ENCODE measurements at regions not wholly inside any gene's neighbourhood (a gene's known extent, or its start where the extent isn't known, plus 50 kb on each side); places are given as distances from the start of the nearest gene placed in this dataset.
"Not testable (repeated sequence)": the region's sequence is repeated elsewhere in the genome, so short reads cannot be mapped to it uniquely, and the experiment has no call there.

DNA sequence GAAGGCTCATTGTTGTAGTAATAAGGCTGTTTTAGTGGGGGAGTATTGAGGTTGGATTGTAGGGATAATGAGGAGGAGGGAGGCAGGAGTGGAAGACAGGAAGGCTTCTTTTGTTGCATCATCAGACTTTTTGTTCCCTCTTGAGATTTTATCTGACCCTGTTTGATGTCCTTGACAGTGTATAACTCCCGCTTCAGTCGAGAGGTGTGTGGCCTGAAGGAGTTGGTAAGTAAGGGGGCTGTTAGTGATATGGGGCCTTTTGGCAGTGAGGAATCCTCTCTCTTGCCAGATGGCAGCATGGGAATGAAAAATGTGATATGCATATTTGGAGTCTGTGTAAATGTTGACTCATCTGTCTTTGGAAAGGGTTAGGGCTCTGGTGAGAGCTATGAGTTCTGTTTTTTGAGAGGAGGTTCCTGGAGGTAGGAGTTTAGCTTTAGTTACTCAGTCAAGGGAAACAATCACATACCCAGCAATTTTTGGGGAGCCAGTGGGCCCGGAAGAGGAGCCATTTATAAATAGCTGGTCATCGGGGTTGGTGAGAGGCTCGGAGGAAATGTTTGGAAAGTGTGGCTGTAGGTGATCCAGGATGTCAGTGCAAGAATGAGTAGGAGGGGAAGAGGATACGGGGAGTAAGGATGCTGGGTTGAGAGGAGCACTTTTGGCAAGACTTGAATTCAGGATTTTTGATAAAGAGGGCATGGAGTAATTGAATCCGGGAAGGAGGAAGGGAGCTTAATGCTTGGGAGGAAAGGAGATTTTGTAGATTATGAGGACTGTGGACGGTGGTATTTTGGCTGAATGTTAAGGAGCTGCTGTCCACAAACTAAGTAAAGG lies 136.7 kb upstream of the ETV3 start:
- CTCF ChIA-PET, result no interaction called here
- POLR2A ChIA-PET, result no interaction called here

DNA sequence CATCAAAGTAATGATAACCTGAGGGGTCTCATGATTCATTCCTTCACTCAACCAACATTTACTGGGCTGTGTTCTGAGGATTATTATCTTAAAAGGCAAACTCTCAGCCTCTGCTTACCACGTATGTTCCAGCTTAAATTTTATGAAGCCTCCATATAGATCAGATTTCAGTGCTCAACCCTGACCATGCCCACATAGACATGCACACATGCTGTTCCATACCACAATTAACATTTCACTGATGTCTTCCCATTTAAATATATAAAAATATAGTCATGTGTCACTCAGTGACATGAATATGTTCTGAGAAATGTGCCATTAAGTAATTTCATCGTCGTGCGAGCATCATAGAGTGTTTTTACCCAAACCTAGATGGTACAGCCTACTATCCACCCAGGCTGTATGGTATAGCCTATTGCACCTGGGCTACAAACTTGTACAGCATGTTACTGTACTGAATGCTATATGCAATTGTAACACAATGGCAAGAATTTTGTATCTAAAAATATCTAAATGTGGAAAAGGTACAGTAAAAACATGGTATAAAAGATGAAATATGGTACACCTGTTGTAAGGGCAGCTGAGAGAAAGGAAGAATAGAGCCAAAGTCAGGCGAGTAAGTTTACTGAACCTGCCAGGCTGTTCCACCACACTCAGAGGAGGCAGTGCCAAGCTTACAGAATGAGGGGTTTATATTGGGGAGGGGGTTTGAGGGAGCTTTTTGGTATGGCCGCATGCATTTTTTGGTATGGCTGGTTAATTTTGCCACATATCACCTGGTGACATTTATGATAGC lies 134.7 kb upstream of the ETV3 start:
- ChIA-PET POLR2A (no interaction called here), CTCF (no interaction called here)

DNA sequence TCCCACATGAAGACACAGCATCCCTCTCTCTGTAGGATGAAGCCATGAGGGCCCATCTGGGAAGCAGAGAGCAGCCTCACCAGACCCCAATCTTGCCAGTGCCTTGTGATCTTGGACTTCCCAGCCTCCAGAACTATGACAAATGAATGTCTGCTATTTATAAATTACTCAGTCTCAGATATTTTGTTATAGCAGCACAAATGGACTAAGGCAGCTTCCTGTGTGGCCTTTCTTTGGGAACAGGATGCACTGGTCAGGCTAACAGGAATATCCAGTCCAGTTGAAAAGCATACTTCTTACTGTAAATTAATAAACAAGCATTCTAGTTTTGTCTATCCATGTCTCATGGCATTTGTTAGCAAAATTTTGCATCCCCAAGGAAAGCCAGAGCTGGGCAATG lies 134.1 kb upstream of the ETV3 start:
- ChIA-PET POLR2A (no interaction called here), CTCF (no interaction called here)

DNA sequence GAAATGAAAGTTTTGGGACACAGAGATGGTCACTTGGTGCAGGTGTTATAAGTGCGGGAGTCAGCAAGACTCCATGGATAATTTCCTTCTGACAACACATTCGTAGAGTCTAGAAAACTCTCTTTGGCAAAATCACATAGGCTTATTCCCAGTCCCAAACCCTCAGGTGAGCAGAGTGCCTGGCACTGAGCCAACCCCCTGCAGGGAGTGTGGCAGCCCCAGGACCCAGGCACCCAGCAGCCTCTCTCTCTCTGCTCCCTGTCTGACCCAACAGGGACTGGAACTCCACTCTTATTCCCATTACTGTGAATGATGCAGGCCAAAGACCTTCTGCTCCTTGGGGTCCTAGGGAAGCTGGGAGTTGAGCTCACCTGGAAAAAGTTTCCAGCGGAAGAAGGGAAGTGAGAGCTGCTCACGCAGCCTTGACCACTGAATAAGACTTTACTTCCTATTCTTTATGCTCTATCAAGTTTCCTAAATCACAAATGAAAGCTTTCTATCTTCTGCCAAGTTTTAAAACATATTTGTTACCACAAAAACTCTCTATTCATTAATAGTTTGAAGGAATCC lies 132.6 kb upstream of the ETV3 start:
- CTCF ChIA-PET, result no interaction called here

DNA sequence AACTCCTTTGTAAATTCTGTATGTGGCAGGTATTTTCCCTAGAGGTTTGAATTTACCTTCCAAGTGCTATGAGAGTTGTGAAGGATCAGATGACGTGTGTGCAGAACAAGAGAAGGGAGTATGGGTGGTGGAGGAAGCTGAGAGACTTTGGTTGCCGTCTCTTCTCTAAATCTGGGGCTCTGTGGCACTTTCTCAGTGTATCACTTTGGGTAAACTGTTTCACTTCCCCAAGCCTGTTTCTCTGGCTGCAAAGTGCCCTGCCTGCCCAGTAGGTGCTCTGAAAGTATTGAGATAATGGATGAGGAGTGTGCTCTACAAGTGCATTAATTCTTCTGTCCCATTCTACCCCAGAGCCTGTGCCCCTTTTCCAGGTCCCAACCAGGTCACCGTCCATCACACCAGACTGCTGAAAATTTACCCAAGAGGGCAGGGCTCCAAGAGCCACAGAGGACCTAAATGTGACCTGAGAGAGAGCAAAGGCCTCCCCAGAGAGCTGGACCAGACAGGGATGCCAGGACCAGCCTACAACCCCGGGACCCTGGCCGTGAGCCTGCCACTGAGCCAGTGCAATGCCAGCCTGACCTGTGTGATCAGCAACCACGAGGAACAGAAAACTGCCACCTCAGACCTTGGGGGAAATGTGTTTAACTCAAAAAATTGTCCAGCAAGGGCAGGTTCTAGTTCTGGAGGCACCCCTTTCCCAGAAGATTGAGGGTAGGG lies 131.6 kb upstream of the ETV3 start:
- ChIA-PET POLR2A (no interaction called here), CTCF (no interaction called here)

More for the DNA sequence above, 132.6 kb upstream of the ETV3 start:
- POLR2A ChIA-PET, result no interaction called here

DNA sequence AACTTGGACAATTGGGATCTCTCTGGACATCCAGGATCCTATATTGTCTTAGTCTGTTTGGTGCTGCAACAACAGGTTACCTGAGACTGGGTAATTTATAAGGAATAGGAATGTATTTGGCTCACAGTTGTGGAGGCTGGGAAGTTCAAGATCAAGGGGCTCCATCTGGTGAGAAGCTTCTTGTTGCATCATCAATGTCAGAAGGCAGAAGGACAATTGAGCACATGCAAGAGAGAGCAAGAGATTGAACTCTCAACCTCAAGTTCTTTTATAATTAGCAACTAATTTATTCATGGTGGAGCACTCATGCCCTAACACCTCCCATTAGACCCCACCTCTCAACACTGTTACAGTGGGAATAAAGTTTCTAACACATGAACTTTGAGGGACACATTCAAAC lies 124.7 kb upstream of the ETV3 start:
- ChIA-PET CTCF (no interaction called here), POLR2A (no interaction called here)

DNA sequence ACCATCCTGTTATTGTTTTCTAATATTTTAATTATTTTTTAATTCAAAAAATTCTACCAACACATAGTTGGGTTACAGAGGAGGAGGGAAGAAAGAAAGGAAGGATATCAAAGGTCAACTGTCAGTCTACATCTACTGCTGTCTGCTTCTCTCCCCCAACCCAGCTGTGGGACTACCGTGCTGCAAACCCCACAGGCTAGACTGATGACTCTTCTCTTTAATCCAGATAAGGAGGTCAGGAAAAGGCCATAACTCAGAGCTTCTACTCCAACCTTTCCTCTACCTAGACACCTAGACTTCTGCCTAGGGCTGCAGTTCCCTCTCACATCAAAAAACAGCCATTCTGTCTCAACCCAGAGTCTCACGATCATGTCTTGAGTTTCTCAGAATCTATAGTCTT lies 124.2 kb upstream of the ETV3 start:
- ChIA-PET POLR2A (no interaction called here), CTCF (no interaction called here)

DNA sequence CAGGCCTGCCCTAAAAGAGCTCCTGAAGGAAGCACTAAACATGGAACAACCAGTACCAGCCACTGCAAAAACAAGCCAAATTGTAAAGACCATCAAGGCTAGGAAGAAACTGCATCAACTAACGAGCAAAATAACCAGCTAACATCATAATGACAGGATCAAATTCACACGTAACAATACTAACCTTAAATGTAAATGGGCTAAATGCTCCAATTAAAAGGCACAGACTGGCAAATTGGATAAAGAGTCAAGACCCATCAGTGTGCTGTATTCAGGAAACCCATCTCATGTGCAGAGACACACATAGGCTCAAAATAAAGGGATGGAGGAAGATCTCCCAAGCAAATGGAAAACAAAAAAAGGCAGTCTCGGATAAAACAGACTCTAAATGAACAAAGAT lies 117.7 kb upstream of the ETV3 start:
- CTCF ChIA-PET, result not testable (repeated sequence)

DNA sequence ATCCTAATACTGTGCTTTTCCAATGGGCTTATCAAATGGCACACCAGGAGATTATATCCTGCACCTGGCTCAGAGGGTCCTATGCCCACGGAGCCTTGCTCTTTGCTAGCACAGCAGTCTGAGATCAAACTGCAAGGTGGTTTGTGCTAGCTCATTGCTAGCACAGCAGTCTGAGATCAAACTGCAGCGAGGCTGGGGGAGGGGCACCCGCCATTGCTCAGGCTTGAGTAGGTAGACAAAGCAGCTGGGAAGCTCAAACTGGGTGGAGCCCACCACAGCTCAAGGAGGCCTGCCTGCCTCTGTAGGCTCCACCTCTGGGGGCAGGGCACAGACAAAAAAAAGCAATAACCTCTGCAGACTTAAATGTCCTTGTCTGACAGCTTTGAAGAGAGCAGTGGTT lies 116.0 kb upstream of the ETV3 start:
- CTCF ChIA-PET, POLR2A ChIA-PET: not testable (repeated sequence)

More for the DNA sequence above, 117.7 kb upstream of the ETV3 start:
- POLR2A ChIA-PET, result not testable (repeated sequence)

DNA sequence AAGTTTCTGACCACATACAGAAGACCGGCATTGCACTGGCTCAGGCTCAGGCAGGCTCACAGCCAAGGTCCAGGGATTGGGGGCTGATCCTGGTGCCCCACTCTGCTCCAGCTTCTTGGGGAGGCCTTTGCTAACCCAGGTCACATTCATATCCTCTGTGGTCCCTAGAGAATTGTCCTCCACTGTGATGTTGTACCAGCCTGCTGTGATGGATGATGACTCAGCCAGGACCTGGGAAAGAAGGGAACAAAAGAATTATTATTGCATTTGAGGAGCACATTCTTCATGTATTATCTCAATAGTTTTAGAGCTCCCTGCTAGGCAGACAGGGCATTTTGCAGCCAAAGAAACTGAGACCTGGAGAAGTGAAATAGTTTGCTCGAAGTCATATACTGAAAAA lies 114.3 kb upstream of the ETV3 start:
- POLR2A ChIA-PET, result no interaction called here
- CTCF ChIA-PET, result no interaction called here

DNA sequence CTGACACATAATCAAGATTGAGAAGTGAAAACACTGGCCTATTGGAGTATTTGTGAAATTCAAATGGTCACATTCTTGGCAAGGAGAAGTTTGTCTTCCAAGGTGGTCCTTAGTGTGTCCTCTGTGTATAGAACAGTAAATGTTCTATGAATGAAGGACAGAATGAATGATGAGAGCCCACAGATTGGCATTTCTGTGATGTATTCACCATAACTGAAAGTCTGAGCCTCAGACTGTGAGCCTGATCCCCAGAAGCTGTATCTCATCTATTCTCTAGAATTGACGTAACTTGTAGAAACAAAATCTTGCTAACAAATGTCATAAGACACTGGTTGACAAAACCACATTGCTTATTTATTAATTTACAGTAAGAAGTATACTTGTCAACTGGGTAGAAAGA lies 111.5 kb upstream of the ETV3 start:
- POLR2A ChIA-PET, result no interaction called here
- CTCF ChIA-PET, result no interaction called here

DNA sequence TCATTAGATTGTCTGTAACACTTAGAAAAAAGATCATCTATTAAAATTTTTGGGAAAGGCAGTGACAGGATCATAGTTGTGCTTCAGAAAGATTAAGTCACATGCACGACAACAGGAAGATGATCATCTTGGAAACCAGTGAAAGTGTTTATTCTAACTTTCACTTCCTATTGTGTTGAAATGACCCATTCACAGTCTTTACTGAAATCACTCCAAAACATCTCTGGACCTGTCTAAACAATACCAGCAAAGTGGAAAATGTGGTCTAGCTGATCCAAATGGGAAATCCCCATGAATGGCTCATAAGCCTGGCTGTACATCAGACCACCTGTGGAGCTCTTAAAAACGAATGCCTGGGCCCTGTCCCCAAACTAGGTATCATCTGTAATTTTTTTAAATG lies 111.1 kb upstream of the ETV3 start:
- ChIA-PET CTCF (no interaction called here), POLR2A (no interaction called here)

DNA sequence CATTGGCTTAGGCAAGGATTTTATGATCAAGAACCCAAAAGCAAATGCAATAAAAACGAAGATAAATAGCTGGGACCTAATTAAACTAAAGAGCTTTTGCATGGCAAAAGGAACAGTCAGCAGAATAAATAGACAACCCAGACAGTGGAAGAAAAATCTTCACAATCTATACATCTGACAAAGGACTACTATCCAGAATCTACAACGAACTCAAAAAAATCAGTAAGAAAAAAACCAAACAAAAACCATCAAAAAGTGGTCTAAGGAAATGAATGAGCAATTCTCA lies 109.5 kb upstream of the ETV3 start:
- POLR2A ChIA-PET, result not testable (repeated sequence)

DNA sequence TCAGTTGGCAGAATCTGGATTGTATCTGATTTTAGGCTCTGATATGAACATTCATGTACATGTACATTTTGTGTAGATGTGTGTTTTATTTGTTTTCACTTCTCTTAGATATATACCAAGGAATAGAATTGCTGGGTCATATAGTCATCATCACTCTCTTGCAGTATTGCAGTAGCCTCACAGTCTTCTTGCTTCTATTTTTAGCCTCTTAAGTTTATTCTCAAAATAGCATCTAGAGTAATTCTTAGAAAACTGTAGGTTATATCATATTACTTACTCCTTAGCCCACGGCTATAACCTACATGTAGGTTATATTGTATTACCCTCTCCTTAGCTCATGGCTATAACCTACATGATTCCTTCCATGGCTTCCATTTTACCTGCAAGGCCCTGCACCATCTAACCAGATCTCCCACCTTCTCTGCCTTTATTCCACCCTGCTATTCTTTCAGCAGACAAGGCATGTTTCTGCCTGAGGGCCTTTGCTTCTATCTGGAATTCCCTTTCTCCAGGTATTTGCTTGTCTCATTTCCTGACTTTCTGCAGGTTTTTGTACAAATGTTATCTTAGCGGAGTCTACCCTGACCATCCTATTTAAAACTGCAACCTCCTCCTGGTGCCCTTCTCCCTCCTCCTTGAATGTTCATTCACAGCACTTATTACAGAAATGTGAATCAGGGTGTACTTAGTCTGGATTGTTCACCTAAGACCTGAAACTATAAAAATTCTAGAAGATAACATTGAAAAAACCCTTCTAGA lies 109.0 kb upstream of the ETV3 start:
- POLR2A ChIA-PET, result no interaction called here
- CTCF ChIA-PET, result no interaction called here

More for the DNA sequence above, 109.5 kb upstream of the ETV3 start:
- CTCF ChIA-PET, result not testable (repeated sequence)

DNA sequence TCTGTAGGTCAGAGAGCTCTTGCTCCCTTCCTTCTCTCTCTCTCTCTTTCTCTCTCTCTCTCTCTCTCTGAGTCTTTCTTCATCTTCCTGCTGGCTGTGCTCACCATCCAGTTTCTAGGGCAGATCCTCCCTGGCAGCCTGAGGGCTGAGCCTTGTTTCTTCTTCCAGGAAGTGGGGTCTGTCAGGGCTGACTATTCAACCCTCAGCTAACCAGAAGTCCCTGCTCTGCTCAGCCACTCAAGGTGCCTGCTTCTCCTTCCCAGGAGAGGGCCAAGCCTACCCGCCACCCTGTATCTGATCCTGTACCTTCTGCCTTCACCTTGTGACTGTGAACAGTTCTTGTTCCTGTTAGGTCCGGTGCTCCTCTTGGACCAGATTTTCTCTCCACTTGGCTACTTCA lies 107.6 kb upstream of the ETV3 start:
- POLR2A ChIA-PET, result no interaction called here

DNA sequence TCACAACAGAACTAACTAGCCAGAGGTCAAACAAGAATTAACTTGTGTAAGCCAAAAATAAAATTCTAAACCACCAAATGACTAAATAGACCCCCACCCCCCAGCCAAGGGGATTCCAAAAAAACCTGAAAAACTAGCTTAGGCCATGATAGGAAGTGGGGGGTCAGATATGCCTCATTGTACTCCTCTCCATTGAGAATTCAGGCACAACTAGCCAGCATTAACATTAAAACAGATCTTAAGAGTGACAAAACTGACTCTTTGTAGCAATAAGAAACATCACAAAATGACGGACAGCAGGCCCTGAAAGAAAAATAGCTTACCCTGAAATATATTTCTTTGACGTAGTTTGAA lies 103.0 kb upstream of the ETV3 start:
- ChIA-PET CTCF (no interaction called here), POLR2A (no interaction called here)

More for the DNA sequence above, 107.6 kb upstream of the ETV3 start:
- CTCF ChIA-PET, result no interaction called here

DNA sequence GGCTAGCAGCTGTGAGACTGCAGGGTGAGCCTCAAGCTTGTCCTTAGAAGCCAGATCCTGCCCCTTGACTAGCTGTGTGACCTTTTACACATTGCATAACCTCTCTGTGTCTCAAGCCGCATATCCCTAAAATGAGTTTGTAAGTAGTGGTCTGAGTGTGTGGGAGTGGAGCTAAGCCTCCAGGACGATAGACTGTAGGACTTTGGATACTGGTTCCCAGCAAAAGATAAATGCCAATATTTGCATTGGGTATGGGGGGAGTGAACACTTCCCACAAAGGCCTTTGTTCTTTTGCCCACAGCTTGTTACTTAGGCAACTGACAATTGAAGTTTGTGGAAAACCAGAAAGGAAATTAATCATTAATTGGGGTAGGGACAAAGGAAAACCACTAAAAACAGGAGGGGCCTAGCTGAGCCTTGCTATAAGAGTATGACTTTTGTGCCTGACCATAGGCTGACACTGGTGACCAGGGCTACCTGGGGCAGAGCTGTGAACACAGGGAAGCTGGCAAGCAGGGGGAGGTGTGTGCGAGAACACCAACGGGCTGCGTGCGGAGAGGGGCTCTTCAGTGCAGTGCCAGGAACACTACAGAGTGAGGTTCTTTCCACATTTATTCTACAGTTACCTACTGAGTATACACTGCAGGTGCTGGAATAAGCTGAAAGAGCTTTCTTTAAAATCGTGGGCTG lies 102.4 kb upstream of the ETV3 start:
- ChIA-PET CTCF (no interaction called here), POLR2A (no interaction called here)

DNA sequence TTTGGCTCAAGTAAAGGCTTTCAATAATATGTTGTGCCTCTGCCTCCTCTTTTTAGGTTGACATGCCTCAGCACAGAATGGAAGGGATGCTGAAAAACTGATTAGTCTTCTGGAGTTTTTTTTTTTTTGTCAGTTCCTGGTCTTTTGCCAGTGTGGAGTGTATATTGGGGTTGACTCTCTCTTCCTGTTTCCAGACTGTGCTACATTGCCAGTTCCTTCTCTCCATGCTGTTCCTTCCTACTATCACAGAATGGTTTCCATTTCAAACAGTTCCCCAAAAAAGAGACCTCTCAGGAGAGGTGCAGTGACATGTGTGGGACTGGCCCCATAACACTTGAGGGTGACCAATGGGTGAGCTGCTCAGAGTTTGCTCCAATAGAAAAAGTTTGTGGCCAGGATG lies 101.7 kb upstream of the ETV3 start:
- ChIA-PET CTCF (no interaction called here), POLR2A (no interaction called here)

DNA sequence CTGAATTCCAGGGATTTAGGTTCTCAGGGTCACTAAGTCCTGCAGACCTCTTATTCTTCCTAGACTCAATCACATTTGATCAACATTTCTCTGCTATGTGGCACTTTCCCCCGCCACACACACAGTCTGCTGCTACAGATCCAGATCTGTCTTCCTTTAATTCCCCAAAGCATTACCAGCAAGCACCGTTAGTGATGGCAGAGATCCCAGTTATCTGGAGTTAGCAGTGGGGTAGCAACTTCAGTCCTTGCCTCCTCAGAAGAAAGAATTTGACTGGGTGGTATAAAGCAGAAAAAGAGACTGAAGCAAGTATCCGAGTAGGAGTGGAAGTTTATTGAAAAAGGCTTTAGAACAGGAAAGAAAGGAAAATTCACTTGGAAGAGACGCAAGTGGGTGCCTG lies 100.4 kb upstream of the ETV3 start:
- POLR2A ChIA-PET, result no interaction called here

DNA sequence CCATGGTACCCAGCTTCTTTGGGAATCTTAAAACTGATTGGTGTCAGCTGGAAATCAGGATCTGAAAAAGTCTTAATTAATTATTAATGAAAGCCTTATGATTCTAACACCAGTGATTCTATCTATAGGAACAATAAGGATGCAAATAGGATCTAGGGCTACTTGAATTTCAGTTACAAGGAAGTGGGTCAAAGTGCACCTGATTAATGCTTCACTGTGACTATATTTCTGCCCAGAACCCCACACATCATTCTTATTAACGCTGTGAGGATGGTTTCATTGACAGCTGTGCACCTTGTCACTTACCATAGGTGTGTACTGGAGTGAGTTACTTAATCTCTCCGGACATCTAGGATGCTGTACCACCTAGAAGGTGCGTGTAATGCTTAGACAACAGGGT lies 99.8 kb upstream of the ETV3 start:
- CTCF ChIA-PET, result no interaction called here
- POLR2A ChIA-PET, result no interaction called here

More for the DNA sequence above, 100.4 kb upstream of the ETV3 start:
- CTCF ChIA-PET, result no interaction called here
